ENCODE measurements at regions not wholly inside any gene's neighbourhood (a gene's known extent, or its start where the extent isn't known, plus 50 kb on each side); places are given as distances from the start of the nearest gene placed in this dataset.

DNA sequence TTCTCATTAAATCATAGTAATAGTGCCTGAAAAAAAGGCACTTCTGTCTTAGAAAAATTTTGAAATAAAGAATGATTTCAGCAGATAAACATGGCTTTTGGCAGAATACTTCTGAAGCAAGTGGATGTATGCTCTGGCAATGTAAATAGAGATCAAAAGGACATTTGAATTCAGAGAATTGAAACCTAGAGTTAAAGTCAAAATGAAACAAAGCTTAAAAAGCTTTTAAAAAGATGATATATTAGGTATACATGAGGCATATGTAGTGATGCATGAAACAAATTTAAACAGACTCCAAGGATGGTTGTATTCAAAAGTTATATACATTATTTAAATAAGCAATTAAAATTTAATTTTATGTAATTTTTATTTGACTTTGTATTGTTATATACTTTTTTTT, 1344.5 kb upstream of the TMEFF2 start:
- TF ChIP-seq, protein P1, sequence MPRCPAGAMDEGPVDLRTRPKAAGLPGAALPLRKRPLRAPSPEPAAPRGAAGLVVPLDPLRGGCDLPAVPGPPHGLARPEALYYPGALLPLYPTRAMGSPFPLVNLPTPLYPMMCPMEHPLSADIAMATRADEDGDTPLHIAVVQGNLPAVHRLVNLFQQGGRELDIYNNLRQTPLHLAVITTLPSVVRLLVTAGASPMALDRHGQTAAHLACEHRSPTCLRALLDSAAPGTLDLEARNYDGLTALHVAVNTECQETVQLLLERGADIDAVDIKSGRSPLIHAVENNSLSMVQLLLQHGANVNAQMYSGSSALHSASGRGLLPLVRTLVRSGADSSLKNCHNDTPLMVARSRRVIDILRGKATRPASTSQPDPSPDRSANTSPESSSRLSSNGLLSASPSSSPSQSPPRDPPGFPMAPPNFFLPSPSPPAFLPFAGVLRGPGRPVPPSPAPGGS (IDR thresholded peaks at IDR 0.05): no peak
- TF ChIP-seq, protein P2, sequence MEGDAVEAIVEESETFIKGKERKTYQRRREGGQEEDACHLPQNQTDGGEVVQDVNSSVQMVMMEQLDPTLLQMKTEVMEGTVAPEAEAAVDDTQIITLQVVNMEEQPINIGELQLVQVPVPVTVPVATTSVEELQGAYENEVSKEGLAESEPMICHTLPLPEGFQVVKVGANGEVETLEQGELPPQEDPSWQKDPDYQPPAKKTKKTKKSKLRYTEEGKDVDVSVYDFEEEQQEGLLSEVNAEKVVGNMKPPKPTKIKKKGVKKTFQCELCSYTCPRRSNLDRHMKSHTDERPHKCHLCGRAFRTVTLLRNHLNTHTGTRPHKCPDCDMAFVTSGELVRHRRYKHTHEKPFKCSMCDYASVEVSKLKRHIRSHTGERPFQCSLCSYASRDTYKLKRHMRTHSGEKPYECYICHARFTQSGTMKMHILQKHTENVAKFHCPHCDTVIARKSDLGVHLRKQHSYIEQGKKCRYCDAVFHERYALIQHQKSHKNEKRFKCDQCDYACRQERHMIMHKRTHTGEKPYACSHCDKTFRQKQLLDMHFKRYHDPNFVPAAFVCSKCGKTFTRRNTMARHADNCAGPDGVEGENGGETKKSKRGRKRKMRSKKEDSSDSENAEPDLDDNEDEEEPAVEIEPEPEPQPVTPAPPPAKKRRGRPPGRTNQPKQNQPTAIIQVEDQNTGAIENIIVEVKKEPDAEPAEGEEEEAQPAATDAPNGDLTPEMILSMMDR (IDR thresholded peaks at IDR 0.05): no peak
- TF ChIP-seq RNF2 (IDR thresholded peaks at IDR 0.05; ENCODE audit: borderline replicate concordance, low read depth) (no peak), EP300 (IDR thresholded peaks at IDR 0.05) (no peak), HOXA7 (CRISPR knock-in tag; IDR thresholded peaks at IDR 0.05) (no peak), POLR2A (IDR thresholded peaks at IDR 0.05; ENCODE audit: low read length) (no peak), CHD2 (IDR thresholded peaks at IDR 0.05; ENCODE audit: low read length, partially characterized antibody) (no peak), CEBPB (IDR thresholded peaks at IDR 0.05) (no peak), KDM1A (IDR thresholded peaks at IDR 0.05; ENCODE audit: low read depth) (no peak), JUN (IDR thresholded peaks at IDR 0.05) (no peak), MYC (IDR thresholded peaks at IDR 0.05; ENCODE audit: borderline replicate concordance, low read length) (no peak)
- TF ChIP-seq, protein P3, sequence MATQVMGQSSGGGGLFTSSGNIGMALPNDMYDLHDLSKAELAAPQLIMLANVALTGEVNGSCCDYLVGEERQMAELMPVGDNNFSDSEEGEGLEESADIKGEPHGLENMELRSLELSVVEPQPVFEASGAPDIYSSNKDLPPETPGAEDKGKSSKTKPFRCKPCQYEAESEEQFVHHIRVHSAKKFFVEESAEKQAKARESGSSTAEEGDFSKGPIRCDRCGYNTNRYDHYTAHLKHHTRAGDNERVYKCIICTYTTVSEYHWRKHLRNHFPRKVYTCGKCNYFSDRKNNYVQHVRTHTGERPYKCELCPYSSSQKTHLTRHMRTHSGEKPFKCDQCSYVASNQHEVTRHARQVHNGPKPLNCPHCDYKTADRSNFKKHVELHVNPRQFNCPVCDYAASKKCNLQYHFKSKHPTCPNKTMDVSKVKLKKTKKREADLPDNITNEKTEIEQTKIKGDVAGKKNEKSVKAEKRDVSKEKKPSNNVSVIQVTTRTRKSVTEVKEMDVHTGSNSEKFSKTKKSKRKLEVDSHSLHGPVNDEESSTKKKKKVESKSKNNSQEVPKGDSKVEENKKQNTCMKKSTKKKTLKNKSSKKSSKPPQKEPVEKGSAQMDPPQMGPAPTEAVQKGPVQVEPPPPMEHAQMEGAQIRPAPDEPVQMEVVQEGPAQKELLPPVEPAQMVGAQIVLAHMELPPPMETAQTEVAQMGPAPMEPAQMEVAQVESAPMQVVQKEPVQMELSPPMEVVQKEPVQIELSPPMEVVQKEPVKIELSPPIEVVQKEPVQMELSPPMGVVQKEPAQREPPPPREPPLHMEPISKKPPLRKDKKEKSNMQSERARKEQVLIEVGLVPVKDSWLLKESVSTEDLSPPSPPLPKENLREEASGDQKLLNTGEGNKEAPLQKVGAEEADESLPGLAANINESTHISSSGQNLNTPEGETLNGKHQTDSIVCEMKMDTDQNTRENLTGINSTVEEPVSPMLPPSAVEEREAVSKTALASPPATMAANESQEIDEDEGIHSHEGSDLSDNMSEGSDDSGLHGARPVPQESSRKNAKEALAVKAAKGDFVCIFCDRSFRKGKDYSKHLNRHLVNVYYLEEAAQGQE (IDR thresholded peaks at IDR 0.05): no peak
- TF ChIP-seq, protein P4, sequence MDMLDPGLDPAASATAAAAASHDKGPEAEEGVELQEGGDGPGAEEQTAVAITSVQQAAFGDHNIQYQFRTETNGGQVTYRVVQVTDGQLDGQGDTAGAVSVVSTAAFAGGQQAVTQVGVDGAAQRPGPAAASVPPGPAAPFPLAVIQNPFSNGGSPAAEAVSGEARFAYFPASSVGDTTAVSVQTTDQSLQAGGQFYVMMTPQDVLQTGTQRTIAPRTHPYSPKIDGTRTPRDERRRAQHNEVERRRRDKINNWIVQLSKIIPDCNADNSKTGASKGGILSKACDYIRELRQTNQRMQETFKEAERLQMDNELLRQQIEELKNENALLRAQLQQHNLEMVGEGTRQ (IDR thresholded peaks at IDR 0.05): no peak
- TF ChIP-seq, protein P5, sequence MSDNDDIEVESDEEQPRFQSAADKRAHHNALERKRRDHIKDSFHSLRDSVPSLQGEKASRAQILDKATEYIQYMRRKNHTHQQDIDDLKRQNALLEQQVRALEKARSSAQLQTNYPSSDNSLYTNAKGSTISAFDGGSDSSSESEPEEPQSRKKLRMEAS (IDR thresholded peaks at IDR 0.05): no peak
